NB4 (cell line): ENCODE measurements at regions not wholly inside any gene's neighbourhood (a gene's known extent, or its start where the extent isn't known, plus 50 kb on each side); places are given as distances from the start of the nearest gene placed in this dataset.

Experiments used
- CTCF ChIP-seq: IDR thresholded peaks from one replicate; pipeline ENCODE4 v1.5.1; 2012; ENCODE audit warnings: low read depth, low read length
- MAX ChIP-seq: IDR thresholded peaks from 2 replicates; pipeline ENCODE4 v1.6.1; 2011; ENCODE audit warnings: low read depth, low read length
- MYC ChIP-seq: IDR thresholded peaks from 2 replicates; pipeline ENCODE4 v1.6.1; 2011; ENCODE audit warnings: low read depth, low read length
- POLR2A ChIP-seq: IDR thresholded peaks from 2 replicates; pipeline ENCODE4 v1.6.1; 2011; ENCODE audit warnings: mild to moderate bottlenecking; ENCODE audit not compliant: insufficient read length; ENCODE audit errors: extremely low read depth

GRCh38 chr9:679462-679861 is 162.0 kb upstream of the DMRT1 start:
- TF ChIP-seq POLR2A = no peak
- TF ChIP-seq CTCF = no peak
- TF ChIP-seq MAX = no peak
- no peak for TF ChIP-seq MYC
